ENCODE measurements at regions not wholly inside any gene's neighbourhood (a gene's known extent, or its start where the extent isn't known, plus 50 kb on each side); places are given as distances from the start of the nearest gene placed in this dataset.

DNA sequence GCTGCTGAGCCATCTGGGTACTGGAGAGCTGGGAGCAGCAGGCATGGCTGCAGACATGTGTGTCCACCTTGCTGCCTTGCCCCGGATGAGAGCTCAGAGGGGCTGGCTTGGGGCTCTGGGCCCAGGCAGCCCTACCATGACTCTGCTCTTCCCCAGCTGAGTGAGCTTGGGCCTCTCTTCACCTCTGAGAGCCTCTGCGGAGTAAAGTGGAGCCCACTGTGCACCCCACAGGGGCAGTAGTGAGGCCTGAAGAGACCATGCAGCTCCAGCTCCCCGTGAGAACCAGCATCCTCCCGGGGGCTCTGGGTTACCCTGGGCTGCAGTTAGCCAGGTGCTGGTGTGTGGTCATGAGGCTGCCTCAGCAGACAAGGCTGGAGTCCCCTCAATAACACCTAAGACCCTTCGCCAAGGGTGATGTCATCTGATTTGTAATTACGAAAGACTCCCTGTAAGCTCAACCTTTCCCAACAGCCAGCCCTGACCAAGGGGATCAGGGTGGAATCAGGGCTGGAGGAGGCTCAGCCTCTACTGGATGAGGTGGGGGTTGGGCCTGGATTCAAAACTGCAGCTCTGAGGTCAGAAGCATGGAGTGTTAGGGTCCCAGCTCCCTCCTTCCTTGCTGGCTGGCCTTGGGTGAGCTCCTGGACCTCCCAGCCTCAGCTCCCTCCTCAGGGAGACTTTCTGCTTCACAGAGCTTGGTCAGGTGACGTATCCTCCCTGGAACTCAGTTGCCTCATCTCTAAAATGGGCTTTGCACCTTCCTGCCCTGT lies 308.0 kb downstream of the MATN1 start:
- CTCF ChIA-PET: interaction anchor here (0.5 to 2.3 kb wide), 2 partner anchors 35 to 1186 kb away, joined by 3 to 10 read pairs; no protein-coding TSS in a partner anchor
- Histone ChIP-seq H3K4me3 (ENCODE audit: low read depth, low read length) (no peak overlapping the region), H3K36me3 (ENCODE audit: control insufficient read depth, insufficient read depth, low read length) (no peaks in the 10 kb centered on the region), H3K27me3 (ENCODE audit: control insufficient read depth, insufficient read depth, low read length) (peaks cover 2% of the 10 kb centered on the region; the same call in 1 of the 2 replicates)
- POLR2A ChIA-PET: no interaction called here
- TF ChIP-seq CTCF (IDR thresholded peaks at IDR 0.05; ENCODE audit: insufficient read depth, low read depth, low read length): no peak
- no peak for DNase-seq (ENCODE audit: low read depth)

DNA sequence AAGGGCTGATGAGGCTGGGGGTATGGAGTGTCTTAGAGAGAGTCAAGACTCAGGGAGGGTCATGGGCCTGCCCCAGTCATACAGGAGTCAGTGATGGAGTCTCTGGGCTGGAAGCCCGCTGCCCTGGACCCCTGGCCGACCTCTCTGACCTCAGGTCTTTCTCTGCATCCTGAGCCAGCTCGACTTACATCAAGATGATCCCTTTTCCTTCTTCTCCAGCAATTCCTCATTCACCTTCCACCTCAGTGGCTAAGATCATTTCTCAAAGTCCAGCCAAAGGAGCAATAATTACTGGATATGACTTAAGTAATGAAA lies 308.6 kb downstream of the MATN1 start:
- Histone ChIP-seq H3K27me3 (ENCODE audit: control insufficient read depth, insufficient read depth, low read length) (peaks cover 4% of the 10 kb centered on the region; the same call in 1 of the 2 replicates), H3K36me3 (ENCODE audit: control insufficient read depth, insufficient read depth, low read length) (no peaks in the 10 kb centered on the region), H3K4me3 (ENCODE audit: low read depth, low read length) (no peak overlapping the region)
- POLR2A ChIA-PET: no interaction called here
- CTCF ChIA-PET: interaction anchor here (0.5 to 2.3 kb wide), 2 partner anchors 34 to 1185 kb away, joined by 3 to 10 read pairs; no protein-coding TSS in a partner anchor
- no peak for TF ChIP-seq CTCF (IDR thresholded peaks at IDR 0.05; ENCODE audit: insufficient read depth, low read depth, low read length)
- DNase-seq (ENCODE audit: low read depth): no peak

- Histone ChIP-seq H3K36me3 (ENCODE audit: control insufficient read depth, insufficient read depth, low read length) (no peaks in the 10 kb centered on the region), H3K27me3 (ENCODE audit: control insufficient read depth, insufficient read depth, low read length) (peaks cover 4% of the 10 kb centered on the region; the same call in 1 of the 2 replicates), H3K4me3 (ENCODE audit: low read depth, low read length) (no peak overlapping the region)
- TF ChIP-seq CTCF (IDR thresholded peaks at IDR 0.05; ENCODE audit: insufficient read depth, low read depth, low read length): no peak
- no peak for DNase-seq (ENCODE audit: low read depth)
- CTCF ChIA-PET: interaction anchor here (2.3 kb wide), 1 partner anchor 34 kb away, joined by 10 read pairs; no protein-coding TSS in a partner anchor
- POLR2A ChIA-PET: no interaction called here
Observed at GRCh38 chr1:30414086-30414850, 309.1 kb downstream of the MATN1 start.

DNA sequence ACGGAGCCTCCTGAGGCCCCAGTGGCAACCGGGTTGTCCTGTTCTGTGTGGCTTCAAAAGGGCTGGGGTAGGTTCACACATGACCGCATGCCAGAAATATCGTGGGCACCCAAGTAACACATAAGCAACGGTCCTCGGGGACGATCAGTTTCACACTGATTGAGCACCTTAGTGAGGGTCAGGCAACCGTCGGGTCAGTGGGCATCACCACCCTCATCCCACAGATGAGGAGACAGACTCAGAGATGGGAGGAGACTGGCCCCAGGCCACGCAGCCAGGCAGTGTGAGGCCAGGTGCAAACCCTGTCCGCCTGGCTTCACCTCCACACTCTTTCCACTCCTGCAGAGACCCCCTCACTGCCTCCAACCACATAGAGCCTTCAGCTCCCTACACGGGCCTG lies 309.8 kb downstream of the MATN1 start:
- no peak for TF ChIP-seq CTCF (IDR thresholded peaks at IDR 0.05; ENCODE audit: insufficient read depth, low read depth, low read length)
- H3K36me3 ChIP-seq (ENCODE audit: control insufficient read depth, insufficient read depth, low read length): no peaks in the 10 kb centered on the region
- peaks cover 4% of the 10 kb centered on the region; the same call in 1 of the 2 replicates for H3K27me3 ChIP-seq (ENCODE audit: control insufficient read depth, insufficient read depth, low read length)
- no peak for DNase-seq (ENCODE audit: low read depth)
- POLR2A ChIA-PET: no interaction called here
- H3K4me3 ChIP-seq (ENCODE audit: low read depth, low read length): no peak overlapping the region
- CTCF ChIA-PET: interaction anchor here (2.1 kb wide), 1 partner anchor 33 kb away, joined by 5 read pairs; no protein-coding TSS in a partner anchor

- ChIA-PET CTCF (interaction anchor here (2.1 kb wide), 1 partner anchor 33 kb away, joined by 5 read pairs; no protein-coding TSS in a partner anchor), POLR2A (no interaction called here)
- no peak for TF ChIP-seq CTCF (IDR thresholded peaks at IDR 0.05; ENCODE audit: insufficient read depth, low read depth, low read length)
- H3K27me3 ChIP-seq (ENCODE audit: control insufficient read depth, insufficient read depth, low read length): peaks cover 4% of the 10 kb centered on the region; the same call in 1 of the 2 replicates
- no peak overlapping the region for H3K4me3 ChIP-seq (ENCODE audit: low read depth, low read length)
- no peaks in the 10 kb centered on the region for H3K36me3 ChIP-seq (ENCODE audit: control insufficient read depth, insufficient read depth, low read length)
- DNase-seq (ENCODE audit: low read depth): no peak
Observed at GRCh38 chr1:30413111-30413440, 310.3 kb downstream of the MATN1 start.

All from BJ (cell line).